ENCODE measurements at regions not wholly inside any gene's neighbourhood (a gene's known extent, or its start where the extent isn't known, plus 50 kb on each side); places are given as distances from the start of the nearest gene placed in this dataset.

DNA sequence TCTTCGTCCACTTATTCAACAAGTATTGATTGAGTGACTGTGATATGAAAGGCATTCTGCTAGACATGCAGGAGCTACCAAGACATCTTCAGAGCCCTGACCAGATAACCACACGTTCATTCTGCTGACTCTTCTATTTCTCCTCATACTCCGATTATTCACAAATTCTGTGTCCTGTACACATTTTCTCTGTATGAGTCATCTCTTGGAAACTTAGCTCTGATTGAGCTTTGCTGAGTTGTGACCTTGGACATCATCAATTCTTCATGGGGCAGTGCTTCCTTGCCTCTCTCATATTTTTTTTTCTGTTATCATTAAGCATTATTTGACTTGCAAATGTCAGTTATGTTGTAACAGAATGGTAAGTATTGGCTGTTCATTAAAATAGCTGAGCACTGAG is 351.6 kb upstream of the CNR1 start:
- TF ChIP-seq, protein P1, sequence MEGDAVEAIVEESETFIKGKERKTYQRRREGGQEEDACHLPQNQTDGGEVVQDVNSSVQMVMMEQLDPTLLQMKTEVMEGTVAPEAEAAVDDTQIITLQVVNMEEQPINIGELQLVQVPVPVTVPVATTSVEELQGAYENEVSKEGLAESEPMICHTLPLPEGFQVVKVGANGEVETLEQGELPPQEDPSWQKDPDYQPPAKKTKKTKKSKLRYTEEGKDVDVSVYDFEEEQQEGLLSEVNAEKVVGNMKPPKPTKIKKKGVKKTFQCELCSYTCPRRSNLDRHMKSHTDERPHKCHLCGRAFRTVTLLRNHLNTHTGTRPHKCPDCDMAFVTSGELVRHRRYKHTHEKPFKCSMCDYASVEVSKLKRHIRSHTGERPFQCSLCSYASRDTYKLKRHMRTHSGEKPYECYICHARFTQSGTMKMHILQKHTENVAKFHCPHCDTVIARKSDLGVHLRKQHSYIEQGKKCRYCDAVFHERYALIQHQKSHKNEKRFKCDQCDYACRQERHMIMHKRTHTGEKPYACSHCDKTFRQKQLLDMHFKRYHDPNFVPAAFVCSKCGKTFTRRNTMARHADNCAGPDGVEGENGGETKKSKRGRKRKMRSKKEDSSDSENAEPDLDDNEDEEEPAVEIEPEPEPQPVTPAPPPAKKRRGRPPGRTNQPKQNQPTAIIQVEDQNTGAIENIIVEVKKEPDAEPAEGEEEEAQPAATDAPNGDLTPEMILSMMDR (IDR thresholded peaks at IDR 0.05) = no peak
- TF ChIP-seq POLR2A (IDR thresholded peaks at IDR 0.05) = no peak

All from right lobe of liver (tissue), 4 donors.